ENCODE measurements at regions not wholly inside any gene's neighbourhood (a gene's known extent, or its start where the extent isn't known, plus 50 kb on each side); places are given as distances from the start of the nearest gene placed in this dataset.
A peak's percentile ranks its signal among the peaks of the same experiment; 100 is the strongest.

- TF ChIP-seq CTCF (IDR thresholded peaks at IDR 0.05; ENCODE audit: poor library complexity, severe bottlenecking) (no peak), EP300 (conservative IDR thresholded peaks at IDR 0.05; ENCODE audit: poor library complexity, severe bottlenecking) (peak; percentile 86), MXI1 (conservative IDR thresholded peaks at IDR 0.05; ENCODE audit: poor library complexity, severe bottlenecking) (no peak), RAD21 (conservative IDR thresholded peaks at IDR 0.05) (no peak), POLR2AphosphoS5 (IDR thresholded peaks at IDR 0.05) (peak; percentile 37), EZH2 (IDR thresholded peaks at IDR 0.05; ENCODE audit: borderline replicate concordance, insufficient read depth, low read length, poor library complexity, severe bottlenecking) (no peak), REST (IDR thresholded peaks at IDR 0.05; ENCODE audit: borderline replicate concordance) (peak; percentile 56), TAF1 (IDR thresholded peaks at IDR 0.05; ENCODE audit: low read depth) (no peak), SMC3 (conservative IDR thresholded peaks at IDR 0.05; ENCODE audit: poor library complexity) (no peak)
- no peaks in the 10 kb centered on the region for H3F3A ChIP-seq (ENCODE audit: insufficient read depth, low read length, poor library complexity, severe bottlenecking)
- H3K79me2 ChIP-seq (replicated peaks; ENCODE audit: insufficient read depth, low read length): no peaks in the 10 kb centered on the region
- H3K9ac ChIP-seq (ENCODE audit: low read length): no peak overlapping the region
- no peak overlapping the region for H3K4me2 ChIP-seq (ENCODE audit: low read length)
- H3K27me3 ChIP-seq (ENCODE audit: insufficient read depth, low read depth, low read length): no peaks in the 10 kb centered on the region
- H2AFZ ChIP-seq (ENCODE audit: low read depth, low read length): no peak overlapping the region
- no peaks in the 10 kb centered on the region for H3K9me3 ChIP-seq (ENCODE audit: low read length)
- no peaks in the 10 kb centered on the region for H4K20me1 ChIP-seq (ENCODE audit: insufficient read depth)
- no peaks in the 10 kb centered on the region for H3K9me2 ChIP-seq (ENCODE audit: insufficient read depth, low read length)
- H3K36me3 ChIP-seq (ENCODE audit: insufficient read depth, low read length): no peaks in the 10 kb centered on the region
- no peak overlapping the region for H3K4me3 ChIP-seq (ENCODE audit: low read length)
- no peak overlapping the region for H3K27ac ChIP-seq (ENCODE audit: low read length)
These were observed 564.0 kb upstream of the RGMB start for GRCh38 chr5:98209418-98209817.

- Histone ChIP-seq H3K9me3 (ENCODE audit: low read length) (no peaks in the 10 kb centered on the region), H3K79me2 (replicated peaks; ENCODE audit: insufficient read depth, low read length) (no peaks in the 10 kb centered on the region), H3K27me3 (ENCODE audit: insufficient read depth, low read depth, low read length) (no peaks in the 10 kb centered on the region), H3K9ac (ENCODE audit: low read length) (no peak overlapping the region), H3K27ac (ENCODE audit: low read length) (no peak overlapping the region), H2AFZ (ENCODE audit: low read depth, low read length) (no peak overlapping the region), H3K36me3 (ENCODE audit: insufficient read depth, low read length) (no peaks in the 10 kb centered on the region), H3K4me2 (ENCODE audit: low read length) (no peak overlapping the region), H4K20me1 (ENCODE audit: insufficient read depth) (no peaks in the 10 kb centered on the region), H3F3A (ENCODE audit: insufficient read depth, low read length, poor library complexity, severe bottlenecking) (no peaks in the 10 kb centered on the region), H3K4me3 (ENCODE audit: low read length) (no peak overlapping the region), H3K9me2 (ENCODE audit: insufficient read depth, low read length) (no peaks in the 10 kb centered on the region)
- TF ChIP-seq EZH2 (IDR thresholded peaks at IDR 0.05; ENCODE audit: borderline replicate concordance, insufficient read depth, low read length, poor library complexity, severe bottlenecking): no peak
- TF ChIP-seq TAF1 (IDR thresholded peaks at IDR 0.05; ENCODE audit: low read depth): no peak
- TF ChIP-seq CTCF (IDR thresholded peaks at IDR 0.05; ENCODE audit: poor library complexity, severe bottlenecking): no peak
- no peak for TF ChIP-seq MXI1 (conservative IDR thresholded peaks at IDR 0.05; ENCODE audit: poor library complexity, severe bottlenecking)
- no peak for TF ChIP-seq SMC3 (conservative IDR thresholded peaks at IDR 0.05; ENCODE audit: poor library complexity)
- no peak for TF ChIP-seq REST (IDR thresholded peaks at IDR 0.05; ENCODE audit: borderline replicate concordance)
- TF ChIP-seq EP300 (conservative IDR thresholded peaks at IDR 0.05; ENCODE audit: poor library complexity, severe bottlenecking): no peak
- no peak for TF ChIP-seq POLR2AphosphoS5 (IDR thresholded peaks at IDR 0.05)
- TF ChIP-seq RAD21 (conservative IDR thresholded peaks at IDR 0.05): no peak
These were observed 559.0 kb upstream of the RGMB start for GRCh38 chr5:98214240-98215051.
